MV-4-11 (cell line): ENCODE measurements at regions not wholly inside any gene's neighbourhood (a gene's known extent, or its start where the extent isn't known, plus 50 kb on each side); places are given as distances from the start of the nearest gene placed in this dataset.
"Not testable (repeated sequence)": the region's sequence is repeated elsewhere in the genome, so short reads cannot be mapped to it uniquely, and the experiment has no call there.

Experiments used
- DNase-seq: peaks from one replicate; lab custom pipeline; 2025; lab: John Stamatoyannopoulos, UW

DNA sequence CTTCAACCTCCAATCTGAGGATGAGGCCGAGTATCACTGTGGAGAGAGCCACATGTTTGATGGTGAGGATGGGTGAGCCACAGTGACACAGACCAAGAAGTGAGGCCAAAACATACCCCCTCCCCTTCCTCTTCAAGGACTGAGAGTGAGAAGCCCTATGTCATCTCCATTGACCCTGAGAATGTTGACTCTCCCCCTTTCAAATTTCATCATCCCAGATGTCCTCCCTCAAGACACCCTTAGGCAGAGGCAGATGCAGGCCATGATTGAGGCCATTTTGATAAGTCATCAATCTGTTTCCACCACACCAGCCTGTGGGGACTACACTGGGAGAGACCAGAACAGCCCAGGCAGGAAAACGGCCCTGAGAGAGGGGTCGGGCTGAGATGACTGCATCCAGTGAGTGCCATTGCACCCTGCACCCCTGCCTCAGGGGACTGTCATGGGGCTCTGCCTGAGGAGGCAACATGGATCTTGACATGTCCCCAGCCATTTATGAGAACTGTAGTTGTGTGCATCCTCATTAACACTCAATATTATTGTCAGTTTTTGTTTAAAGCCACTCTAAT is 84.2 kb upstream of the IGLL5 start:
- no peak for DNase-seq

DNA sequence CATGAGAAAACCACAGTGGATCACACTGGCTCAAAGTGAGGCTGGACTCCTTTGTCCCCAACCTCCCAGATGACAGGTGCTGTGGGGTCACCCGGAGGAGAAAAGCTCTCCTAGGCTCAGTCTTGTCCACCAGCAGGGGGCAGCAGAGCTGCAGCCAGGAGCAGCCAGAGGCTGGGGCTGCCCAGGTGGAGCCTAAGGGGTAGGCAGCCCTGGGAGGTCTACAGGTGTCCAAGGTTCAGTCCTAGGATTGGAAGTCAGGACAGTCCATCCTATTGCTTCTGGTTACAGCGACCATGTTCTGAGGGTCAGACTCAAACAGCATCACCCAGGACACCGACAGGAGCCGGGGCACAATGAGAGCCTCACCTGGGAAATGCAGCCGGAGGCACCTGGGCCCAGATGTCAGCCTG is 77.6 kb upstream of the IGLL5 start:
- peak; percentile 19 for DNase-seq

DNA sequence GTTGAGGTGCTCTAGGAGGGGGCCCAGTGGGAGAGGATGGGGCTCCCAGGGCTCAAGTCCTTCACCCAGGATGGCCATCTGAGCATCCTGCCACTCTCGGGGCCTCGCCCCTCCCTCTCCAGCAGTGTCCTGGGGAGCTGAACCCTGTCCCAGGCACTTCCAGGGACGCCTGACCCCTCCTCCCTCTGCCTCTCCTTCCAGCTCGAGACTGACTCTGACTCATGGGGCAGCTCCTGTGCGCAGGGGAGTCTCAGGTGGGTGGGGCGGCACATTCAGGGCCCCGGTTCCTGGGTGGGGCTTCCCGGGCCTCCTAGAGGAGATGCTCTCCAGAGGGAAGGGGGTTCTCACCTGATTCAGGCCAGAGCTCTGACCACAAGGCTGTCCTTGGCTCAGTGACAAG is 77.1 kb upstream of the IGLL5 start:
- DNase-seq: no peak

DNA sequence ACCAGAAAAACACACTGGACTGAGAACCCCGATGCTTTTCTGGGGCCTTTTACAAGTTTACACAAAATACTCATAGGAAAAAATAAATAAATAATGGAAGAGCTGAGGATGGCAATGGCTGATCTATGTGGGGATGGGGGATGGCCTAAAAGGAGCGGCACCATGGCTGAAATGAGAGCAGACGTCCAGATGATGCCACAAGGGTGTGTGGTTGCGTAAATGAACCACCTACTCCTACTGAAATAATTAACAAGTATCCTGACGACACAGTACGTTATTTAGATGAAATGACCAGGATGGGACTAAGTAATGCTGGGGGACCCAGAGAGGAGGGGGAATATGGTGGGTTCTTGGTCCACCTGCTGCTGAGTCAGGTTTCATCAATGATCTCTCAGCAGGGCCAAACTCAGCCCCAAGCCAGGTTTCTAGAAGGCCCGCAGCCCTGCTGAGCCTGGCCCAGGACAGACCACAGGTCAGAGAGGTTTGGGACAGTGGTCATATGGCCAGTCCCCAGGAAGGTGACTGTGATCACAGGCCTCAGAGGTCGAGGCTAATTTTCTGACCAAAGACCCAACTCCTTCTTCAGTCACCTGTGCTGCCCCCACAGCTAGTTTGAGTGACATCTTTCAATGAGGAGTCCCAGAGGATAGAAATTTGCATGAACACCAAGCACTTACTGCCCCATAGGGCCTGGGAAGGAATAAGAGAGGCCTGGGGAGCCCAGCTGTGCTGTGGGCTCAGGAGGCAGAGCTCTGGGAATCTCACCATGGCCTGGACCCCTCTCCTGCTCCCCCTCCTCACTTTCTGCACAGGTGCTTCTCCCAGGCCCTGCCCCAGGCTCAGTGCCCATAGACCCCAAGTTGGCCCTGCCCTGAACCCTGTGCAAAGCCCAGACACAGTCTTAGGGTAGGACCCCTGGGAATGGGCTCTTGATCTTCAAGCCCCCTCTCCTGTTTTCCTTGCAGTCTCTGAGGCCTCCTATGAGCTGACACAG is 76.3 kb upstream of the IGLL5 start:
- DNase-seq: peak; percentile 17

DNA sequence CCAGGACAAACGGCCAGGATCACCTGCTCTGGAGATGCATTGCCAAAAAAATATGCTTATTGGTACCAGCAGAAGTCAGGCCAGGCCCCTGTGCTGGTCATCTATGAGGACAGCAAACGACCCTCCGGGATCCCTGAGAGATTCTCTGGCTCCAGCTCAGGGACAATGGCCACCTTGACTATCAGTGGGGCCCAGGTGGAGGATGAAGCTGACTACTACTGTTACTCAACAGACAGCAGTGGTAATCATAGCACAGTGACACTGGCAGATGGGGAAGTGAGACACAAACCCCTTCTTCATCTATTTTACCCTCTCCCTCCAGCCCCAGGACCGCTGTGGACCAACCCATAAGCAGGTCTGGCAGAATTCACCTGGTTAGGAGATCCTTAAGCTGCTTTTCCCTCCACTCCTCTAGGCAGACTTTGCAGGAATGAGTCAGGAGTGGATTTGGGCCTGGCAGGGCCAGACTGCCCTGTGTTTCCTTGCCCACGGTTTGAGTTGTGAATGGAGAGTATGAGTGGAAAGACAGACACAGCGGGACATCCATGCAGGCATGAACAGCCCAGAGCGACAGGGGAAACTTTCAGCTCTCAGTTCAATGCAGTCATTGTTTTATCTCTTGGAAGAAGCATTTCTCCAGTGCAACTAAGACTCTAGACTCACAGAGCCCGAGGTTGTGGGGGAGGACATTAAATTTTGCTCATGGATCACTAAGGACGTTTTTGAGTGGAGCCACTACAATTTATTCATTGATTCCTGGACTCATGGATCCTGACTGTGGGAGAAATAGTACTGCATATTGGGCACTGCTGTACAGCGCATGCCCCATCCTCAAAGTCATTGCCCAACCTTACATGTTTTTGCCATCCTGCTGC is 75.3 kb upstream of the IGLL5 start:
- peak; percentile 63 for DNase-seq

DNA sequence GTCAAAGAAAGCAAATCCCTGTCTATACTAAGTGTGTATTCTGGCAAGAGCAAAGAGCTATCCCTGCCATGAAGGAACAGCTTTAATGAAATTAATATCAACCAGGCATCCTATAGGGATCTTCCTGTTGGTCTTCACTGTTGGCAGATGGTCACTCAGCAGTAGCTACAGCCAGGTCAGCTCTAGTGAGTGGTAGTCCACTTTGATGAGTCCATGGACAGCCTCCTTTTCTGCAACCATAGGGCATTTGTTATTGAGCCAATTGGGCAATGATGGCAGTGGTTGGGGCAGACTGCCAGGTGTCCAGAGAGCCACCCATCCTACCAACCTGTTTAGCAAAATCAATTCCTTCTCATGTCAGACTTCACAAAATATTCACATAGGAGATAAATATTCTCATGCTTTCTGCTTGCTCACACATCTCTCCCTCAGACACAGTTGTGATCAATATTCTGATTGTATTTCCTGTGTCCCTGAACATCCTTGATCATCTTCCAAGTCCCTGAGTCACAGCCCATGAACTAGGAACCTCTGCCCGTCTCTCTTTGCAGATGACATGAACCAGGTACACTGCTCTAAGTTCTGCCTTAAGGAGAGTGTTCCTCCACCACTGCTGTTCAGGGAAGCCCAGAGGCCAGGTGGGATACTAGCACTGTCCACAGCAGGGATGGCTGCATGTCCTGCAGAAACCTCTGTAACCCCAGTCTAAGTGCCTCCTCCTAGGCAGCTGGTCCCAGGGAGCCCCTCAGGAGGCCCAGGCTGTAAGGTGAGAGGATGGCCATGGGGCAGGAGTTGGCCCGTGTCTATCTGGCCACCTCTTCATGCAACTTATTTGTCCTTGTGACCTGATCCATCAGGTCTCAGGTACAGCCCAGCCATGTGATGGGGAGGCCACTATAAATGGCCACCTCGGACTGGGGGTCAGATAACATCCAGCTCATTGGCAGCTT is 74.2 kb upstream of the IGLL5 start:
- no peak for DNase-seq

DNA sequence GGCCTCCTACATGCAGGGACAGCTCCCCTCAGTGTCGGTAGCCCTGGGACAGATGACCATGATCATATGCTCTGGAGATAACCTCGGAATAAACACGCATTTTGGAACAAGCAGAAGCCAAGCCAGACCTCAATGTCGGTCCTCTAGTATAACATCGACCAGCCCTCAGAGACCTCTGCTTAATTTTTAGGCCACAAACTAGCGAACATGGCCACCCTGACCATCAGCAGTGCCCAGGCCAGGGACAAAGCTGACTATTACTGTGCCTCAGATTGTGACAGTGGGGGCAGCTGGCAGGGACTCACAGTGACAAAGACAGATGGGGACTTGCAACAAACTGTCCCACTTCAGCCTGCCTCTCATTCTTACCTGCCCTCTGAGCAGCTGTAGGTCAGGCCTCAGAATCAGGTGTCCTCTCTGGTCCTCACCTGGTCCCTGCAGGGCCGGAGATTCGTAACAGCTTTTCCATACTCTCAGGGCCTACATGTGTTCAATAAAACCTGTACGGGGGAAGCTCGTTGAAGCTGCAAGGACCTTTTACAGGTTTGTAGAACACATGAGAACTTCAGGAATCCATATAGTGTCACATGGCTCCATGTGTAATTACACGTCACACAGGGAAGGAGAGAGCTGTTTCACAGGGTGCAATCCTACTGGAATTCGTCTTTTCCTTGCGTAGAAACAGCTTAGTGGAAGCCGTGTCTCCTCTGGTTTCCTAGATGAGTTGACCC is 72.8 kb upstream of the IGLL5 start:
- DNase-seq: no peak

DNA sequence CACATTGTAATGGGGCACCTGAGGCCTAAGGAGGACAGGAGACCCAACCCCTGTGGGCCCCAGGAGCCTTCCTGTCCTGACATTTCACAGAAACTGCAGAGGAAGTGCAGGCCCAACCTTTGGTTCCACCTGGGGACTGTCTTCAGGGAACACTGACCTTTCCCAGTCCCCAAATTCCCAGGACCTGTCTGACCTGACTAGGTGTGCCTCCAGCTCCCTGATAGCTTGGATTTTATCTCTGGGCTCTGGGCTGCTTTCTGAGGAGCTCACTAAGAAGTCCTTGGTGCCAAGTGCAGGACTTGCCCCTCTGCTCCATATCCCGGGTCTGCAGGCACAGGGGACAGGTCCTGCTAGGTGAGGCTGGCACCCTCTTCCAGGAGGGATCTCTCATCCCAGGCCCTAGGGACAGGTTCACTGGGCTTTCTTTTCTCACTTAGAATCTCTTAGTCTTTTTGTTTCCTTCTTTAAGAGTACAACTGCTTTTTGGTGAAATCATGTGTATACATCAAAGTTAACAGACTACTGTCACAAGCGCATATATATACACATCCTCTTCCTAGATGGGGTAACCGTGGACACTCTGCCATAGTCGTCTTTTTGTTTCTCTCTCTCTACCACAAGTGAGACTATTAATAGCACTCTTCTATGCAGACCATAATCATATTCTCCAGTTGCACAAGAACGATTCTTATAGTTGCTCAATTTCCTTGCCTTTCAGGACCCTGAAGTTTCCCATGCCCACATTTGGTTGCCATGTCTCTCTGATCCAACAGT is 72.0 kb upstream of the IGLL5 start:
- peak; percentile 97 for DNase-seq

DNA sequence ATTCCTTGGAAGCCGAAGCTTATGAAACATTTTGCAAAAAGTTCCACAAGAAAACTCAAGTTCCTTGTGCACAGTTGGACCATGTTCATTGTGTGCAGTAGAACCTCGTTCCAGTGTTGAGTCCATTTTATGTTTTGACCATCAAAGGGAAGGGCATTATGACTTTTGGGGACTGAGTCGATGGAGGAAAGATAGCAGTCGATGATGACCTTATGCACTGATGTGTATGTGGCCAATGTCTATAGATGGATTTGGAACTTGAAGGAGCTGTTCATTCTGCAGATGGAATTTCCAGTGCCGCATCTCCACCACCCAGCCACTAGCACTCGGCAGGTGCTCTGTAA is 71.5 kb upstream of the IGLL5 start:
- no peak for DNase-seq

DNA sequence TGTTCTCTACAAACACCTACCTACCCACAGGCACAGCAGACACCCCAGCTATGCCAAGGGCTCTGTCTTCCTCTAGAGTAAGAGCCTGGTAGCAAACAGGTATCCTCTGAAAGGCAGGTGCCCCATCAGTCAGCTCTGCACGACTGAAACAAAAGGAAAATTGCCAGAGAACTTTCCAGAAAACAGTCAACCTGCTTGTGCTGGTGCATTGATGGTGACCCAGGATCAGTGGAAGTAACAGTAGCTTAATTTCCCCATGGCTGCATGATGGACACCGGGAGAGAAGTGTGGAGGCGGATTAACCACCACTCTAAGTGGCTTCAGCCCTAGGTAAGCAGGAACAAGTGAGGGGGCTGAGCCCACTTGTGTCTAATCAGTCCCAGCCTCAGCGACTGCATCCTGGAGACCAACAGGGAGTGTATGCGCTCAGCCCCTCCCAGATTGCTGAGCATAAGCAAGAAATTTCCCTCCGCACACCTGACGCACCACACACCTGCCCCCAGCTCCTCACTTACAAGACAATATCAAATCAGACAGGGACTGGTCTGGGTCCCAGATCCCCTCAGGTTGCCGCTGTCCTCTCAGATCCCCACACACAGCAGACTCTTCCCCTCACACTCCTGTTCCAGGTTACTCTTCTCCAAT is 70.7 kb upstream of the IGLL5 start:
- no peak for DNase-seq

DNA sequence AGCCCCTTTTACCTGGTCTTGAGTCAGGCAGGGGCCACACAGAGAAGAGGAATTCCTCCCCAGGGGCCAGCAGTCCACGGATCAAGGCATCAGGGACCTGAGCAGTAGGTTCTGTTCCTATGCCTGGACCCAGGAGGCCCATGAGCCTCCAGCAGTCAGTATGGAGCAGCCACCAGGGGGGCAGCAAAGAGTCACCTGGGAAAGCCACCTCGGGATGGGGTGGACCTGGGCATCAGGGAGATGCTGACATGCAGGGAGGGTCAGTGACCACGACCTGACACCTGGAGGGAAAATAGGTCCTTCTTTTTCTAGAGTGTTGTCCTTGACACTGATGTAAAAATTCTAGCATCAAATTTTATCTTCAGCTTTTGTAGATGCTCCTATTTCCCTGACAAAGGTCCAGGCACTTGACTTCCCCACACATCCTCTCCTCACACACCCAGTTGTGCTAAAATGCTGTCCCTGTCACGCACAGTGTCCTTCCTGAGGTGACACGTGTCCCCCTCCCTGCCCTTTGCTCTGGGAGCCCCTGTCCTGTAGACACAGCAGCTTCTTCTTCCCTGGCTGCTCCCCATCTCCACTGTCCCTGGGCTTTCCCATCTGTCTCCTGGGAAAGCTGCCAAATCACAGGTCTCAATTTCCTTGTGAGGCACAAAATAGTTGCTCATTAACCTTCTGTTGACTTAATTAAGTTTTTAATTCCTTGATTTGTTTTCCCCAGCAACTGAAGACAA is 70.0 kb upstream of the IGLL5 start:
- no peak for DNase-seq

DNA sequence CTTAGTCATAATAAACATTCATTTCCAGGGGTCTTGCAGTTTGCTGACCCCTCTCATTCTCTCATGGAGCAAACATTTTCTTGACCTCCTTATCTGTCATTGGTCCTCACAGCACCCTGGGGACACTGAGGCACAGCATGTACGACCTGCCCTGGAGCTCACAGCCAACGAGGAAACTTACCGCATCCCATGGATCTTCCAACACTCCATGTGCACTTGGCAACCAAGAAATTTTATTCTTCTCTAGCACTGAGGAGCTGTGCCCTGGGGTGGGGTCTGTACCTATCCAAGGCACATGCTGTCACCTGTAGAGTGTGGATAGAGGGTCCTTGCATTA is 69.4 kb upstream of the IGLL5 start:
- DNase-seq: no peak

DNA sequence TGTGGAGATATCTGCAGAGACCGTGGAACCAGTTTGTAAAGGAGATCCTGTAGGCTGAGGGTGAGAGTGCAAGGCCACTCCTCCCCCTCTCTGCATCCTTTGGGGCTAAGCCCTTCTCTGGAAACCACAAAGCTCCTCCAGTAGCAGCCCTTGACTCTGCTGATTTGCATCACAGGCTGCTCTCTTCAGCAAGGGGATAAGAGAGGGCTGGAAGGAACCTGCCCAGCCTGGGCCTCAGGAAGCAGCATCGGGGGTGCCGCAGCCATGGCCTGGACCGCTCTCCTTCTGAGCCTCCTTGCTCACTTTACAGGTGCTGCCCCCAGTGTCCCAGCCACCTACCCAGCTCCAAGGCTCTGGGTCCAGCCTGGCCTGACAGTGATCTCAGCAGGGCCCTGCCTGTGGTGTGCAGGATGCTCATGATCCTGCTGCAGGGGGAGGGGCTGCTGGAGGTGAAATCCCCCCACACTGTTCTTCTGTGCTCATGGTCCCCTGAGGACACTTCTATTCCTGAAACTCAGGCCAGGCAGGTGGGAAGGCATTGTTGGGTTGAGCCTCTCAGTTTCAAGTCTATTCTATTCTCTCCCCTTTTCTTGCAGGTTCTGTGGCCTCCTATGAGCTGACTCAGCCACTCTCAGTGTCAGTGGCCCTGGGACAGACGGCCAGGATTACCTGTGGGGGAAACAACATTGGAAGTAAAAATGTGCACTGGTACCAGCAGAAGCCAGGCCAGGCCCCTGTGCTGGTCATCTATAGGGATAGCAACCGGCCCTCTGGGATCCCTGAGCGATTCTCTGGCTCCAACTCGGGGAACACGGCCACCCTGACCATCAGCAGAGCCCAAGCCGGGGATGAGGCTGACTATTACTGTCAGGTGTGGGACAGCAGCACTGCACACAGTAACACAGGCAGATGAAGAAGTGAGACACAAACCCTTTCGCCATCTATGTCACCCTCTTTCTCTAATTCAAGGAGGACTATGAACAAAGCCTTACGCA is 68.5 kb upstream of the IGLL5 start:
- DNase-seq: peak; percentile 91

DNA sequence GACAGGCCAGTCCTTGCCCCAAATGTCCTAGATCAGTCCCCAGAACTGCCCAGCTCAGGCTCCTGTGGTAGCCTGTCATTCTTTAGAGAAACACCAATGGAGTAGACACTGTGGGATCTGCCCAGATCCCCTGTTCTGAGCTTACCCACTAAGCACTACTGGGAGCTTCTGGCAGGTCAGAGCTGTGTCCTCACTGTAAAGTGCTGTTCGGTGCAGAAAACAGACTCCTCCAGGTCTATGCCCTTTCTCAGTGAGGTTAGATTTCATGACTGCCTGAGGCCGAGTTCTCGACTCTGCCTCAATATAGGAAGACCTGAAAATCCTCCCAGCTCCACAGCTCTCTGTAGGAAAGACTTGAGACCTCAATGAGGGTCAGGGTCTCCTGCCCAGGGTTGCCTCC is 67.5 kb upstream of the IGLL5 start:
- DNase-seq: no peak

DNA sequence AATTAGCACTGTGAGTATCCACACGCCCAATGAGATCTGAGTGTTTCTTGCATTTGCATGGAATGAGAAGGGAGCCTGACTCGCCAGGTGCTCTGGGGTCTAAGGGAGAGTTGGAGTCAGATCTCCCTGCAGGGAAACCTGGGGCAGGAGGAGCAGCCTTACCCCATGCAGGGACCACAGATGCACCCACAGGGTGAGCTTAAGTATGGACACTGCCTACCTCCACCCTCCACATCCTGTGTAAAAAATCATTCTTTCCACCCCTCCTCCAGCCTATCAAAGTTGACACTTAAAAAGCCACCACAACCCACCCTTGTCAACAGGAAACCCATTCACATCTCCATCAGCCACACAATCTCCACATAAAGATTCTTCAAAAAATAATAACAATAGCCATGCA is 67.0 kb upstream of the IGLL5 start:
- DNase-seq: no peak

DNA sequence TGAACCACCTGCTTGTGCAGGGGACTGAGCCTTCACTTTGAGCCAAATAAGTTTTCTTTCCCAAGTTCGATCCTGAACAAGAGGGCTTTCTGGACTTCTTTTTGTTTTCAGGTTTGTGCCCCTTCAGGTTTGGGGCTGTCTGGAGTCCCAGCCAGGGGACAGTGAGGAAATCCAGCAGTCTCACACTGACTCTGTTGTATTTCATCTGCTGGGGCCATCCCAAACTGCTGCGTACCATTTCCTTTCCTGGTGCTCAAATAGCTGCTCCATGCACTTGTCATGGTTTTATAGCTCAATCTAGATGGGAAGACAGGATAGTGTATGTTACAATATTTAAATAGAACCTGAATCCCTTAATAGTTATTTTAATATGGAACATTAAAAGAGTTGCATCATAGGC is 66.3 kb upstream of the IGLL5 start:
- DNase-seq: no peak

DNA sequence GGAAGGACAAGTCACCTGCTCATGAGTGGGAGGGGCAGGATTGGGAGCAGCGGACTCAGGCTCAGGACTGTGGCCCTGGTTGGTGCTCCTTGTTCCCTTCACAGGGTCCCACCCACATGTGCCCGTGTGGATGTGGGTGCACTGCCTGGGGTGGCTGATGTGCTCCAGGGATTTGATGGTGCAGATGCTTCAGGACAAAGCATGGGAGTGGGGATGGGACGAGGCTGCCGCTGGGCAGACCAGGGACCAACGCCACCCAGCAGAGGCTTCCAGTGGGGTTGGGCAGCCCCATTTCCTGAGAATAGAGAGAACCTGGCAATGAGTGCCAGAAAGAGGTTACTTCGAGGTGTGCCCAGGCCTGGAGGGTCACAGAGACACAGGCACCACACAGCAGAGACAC is 65.5 kb upstream of the IGLL5 start:
- DNase-seq: no peak

DNA sequence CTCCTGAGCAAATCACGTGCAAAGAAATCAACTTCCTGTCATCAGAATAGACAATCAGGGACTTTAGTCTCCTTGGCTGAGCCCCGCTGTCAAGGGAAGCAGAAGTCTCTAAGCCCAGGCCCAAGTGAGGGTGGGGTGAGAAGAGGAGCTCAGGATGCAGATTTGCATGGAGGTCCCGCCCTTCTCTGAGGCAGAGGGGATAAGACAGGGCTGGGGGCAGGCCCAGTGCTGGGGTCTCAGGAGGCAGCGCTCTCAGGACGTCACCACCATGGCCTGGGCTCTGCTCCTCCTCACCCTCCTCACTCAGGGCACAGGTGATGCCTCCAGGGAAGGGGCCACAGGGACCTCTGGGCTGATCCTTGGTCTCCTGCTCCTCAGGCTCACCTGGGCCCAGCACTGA is 65.1 kb upstream of the IGLL5 start:
- DNase-seq: not testable (repeated sequence)
